ENCODE measurements at regions not wholly inside any gene's neighbourhood (a gene's known extent, or its start where the extent isn't known, plus 50 kb on each side); places are given as distances from the start of the nearest gene placed in this dataset.
A peak's percentile ranks its signal among the peaks of the same experiment; 100 is the strongest.

GRCh38 chr9:119596703-119597102, 227.5 kb upstream of the BRINP1 start:
- Histone ChIP-seq H3K36me3 (no peaks in the 10 kb centered on the region), H3K9me3 (no peaks in the 10 kb centered on the region), H3K4me3 (ENCODE audit: low read depth, low read length) (no peak overlapping the region), H3K27me3 (no peaks in the 10 kb centered on the region), H3K4me1 (no peaks in the 10 kb centered on the region)
- no peak for DNase-seq
- TF ChIP-seq CTCF (IDR thresholded peaks at IDR 0.05; ENCODE audit: low read depth, low read length): no peak

GRCh38 chr9:119588874-119589744, 219.9 kb upstream of the BRINP1 start:
- no peaks in the 10 kb centered on the region for H3K9me3 ChIP-seq
- no peaks in the 10 kb centered on the region for H3K27me3 ChIP-seq
- no peaks in the 10 kb centered on the region for H3K4me1 ChIP-seq
- H3K4me3 ChIP-seq (ENCODE audit: low read depth, low read length): no peak overlapping the region
- H3K36me3 ChIP-seq: no peaks in the 10 kb centered on the region
- DNase-seq: no peak
- no peak for TF ChIP-seq CTCF (IDR thresholded peaks at IDR 0.05; ENCODE audit: low read depth, low read length)

GRCh38 chr9:119577881-119578280, 208.6 kb upstream of the BRINP1 start:
- no peaks in the 10 kb centered on the region for H3K4me1 ChIP-seq
- no peaks in the 10 kb centered on the region for H3K27me3 ChIP-seq
- no peaks in the 10 kb centered on the region for H3K36me3 ChIP-seq
- no peak for TF ChIP-seq CTCF (IDR thresholded peaks at IDR 0.05; ENCODE audit: low read depth, low read length)
- no peak for DNase-seq
- no peak overlapping the region for H3K4me3 ChIP-seq (ENCODE audit: low read depth, low read length)
- no peaks in the 10 kb centered on the region for H3K9me3 ChIP-seq

GRCh38 chr9:119559986-119560385, 190.8 kb upstream of the BRINP1 start:
- Histone ChIP-seq H3K27me3 (no peaks in the 10 kb centered on the region), H3K9me3 (no peaks in the 10 kb centered on the region), H3K36me3 (no peaks in the 10 kb centered on the region), H3K4me1 (no peaks in the 10 kb centered on the region), H3K4me3 (ENCODE audit: low read depth, low read length) (no peak overlapping the region)
- no peak for DNase-seq
- no peak for TF ChIP-seq CTCF (IDR thresholded peaks at IDR 0.05; ENCODE audit: low read depth, low read length)

GRCh38 chr9:119559056-119559455, 189.8 kb upstream of the BRINP1 start:
- TF ChIP-seq CTCF (IDR thresholded peaks at IDR 0.05; ENCODE audit: low read depth, low read length): no peak
- H3K27me3 ChIP-seq: no peaks in the 10 kb centered on the region
- no peak for DNase-seq

GRCh38 chr9:119556129-119556875, 187.1 kb upstream of the BRINP1 start:
- no peaks in the 10 kb centered on the region for H3K4me1 ChIP-seq
- H3K4me3 ChIP-seq (ENCODE audit: low read depth, low read length): peak overlapping the region; percentile 65
- TF ChIP-seq CTCF (IDR thresholded peaks at IDR 0.05; ENCODE audit: low read depth, low read length): peak; percentile 95

More at GRCh38 chr9:119559056-119559455, 189.8 kb upstream of the BRINP1 start:
- Histone ChIP-seq H3K4me1 (no peaks in the 10 kb centered on the region), H3K4me3 (ENCODE audit: low read depth, low read length) (no peak overlapping the region), H3K36me3 (no peaks in the 10 kb centered on the region), H3K9me3 (no peaks in the 10 kb centered on the region)

More at GRCh38 chr9:119556129-119556875, 187.1 kb upstream of the BRINP1 start:
- no peaks in the 10 kb centered on the region for H3K36me3 ChIP-seq
- no peaks in the 10 kb centered on the region for H3K9me3 ChIP-seq
- H3K27me3 ChIP-seq: no peaks in the 10 kb centered on the region
- DNase-seq: peak; percentile 83
